ENCODE measurements at regions not wholly inside any gene's neighbourhood (a gene's known extent, or its start where the extent isn't known, plus 50 kb on each side); places are given as distances from the start of the nearest gene placed in this dataset.

- no peak for TF ChIP-seq POLR2A (IDR thresholded peaks at IDR 0.05; ENCODE audit: low read depth, low read length)
- FAIRE-seq = no peak
- DNase-seq (ENCODE audit: insufficient read length, low spot score) = no peak
Measured at GRCh38 chr4:178738026-178738425, 1295.8 kb upstream of the AGA start.

GRCh38 chr4:178745203-178745602, 1303.0 kb upstream of the AGA start:
- no peak for DNase-seq (ENCODE audit: insufficient read length, low spot score)

GRCh38 chr4:178752954-178753525, 1310.8 kb upstream of the AGA start:
- DNase-seq (ENCODE audit: insufficient read length, low spot score) (no peak), FAIRE-seq (no peak)
- no peak for TF ChIP-seq POLR2A (IDR thresholded peaks at IDR 0.05; ENCODE audit: low read depth, low read length)

More at GRCh38 chr4:178745203-178745602, 1303.0 kb upstream of the AGA start:
- TF ChIP-seq POLR2A (IDR thresholded peaks at IDR 0.05; ENCODE audit: low read depth, low read length) = no peak
- FAIRE-seq = no peak

- TF ChIP-seq POLR2A (IDR thresholded peaks at IDR 0.05; ENCODE audit: low read depth, low read length) = no peak
- DNase-seq (ENCODE audit: insufficient read length, low spot score) = no peak
- no peak for FAIRE-seq
Measured at GRCh38 chr4:178778496-178778895, 1336.3 kb upstream of the AGA start.

GRCh38 chr4:178781779-178782178, 1339.5 kb upstream of the AGA start:
- FAIRE-seq = no peak
- TF ChIP-seq POLR2A (IDR thresholded peaks at IDR 0.05; ENCODE audit: low read depth, low read length) = no peak

GRCh38 chr4:178784491-178784890, 1342.3 kb upstream of the AGA start:
- no peak for TF ChIP-seq POLR2A (IDR thresholded peaks at IDR 0.05; ENCODE audit: low read depth, low read length)
- DNase-seq (ENCODE audit: insufficient read length, low spot score) (no peak), FAIRE-seq (no peak)

More at GRCh38 chr4:178781779-178782178, 1339.5 kb upstream of the AGA start:
- DNase-seq (ENCODE audit: insufficient read length, low spot score) = no peak

- TF ChIP-seq POLR2A (IDR thresholded peaks at IDR 0.05; ENCODE audit: low read depth, low read length) = no peak
- FAIRE-seq = no peak
- DNase-seq (ENCODE audit: insufficient read length, low spot score) = no peak
Measured at GRCh38 chr4:178789279-178789678, 1347.0 kb upstream of the AGA start.

- no peak for TF ChIP-seq POLR2A (IDR thresholded peaks at IDR 0.05; ENCODE audit: low read depth, low read length)
- DNase-seq (ENCODE audit: insufficient read length, low spot score) (no peak), FAIRE-seq (no peak)
Measured at GRCh38 chr4:178799204-178799603, 1357.0 kb upstream of the AGA start.

GRCh38 chr4:178808106-178808505, 1365.9 kb upstream of the AGA start:
- DNase-seq (ENCODE audit: insufficient read length, low spot score) (no peak), FAIRE-seq (no peak)
- TF ChIP-seq POLR2A (IDR thresholded peaks at IDR 0.05; ENCODE audit: low read depth, low read length) = no peak

GRCh38 chr4:178809921-178810320, 1367.7 kb upstream of the AGA start:
- no peak for DNase-seq (ENCODE audit: insufficient read length, low spot score)
- no peak for FAIRE-seq
- no peak for TF ChIP-seq POLR2A (IDR thresholded peaks at IDR 0.05; ENCODE audit: low read depth, low read length)

- TF ChIP-seq POLR2A (IDR thresholded peaks at IDR 0.05; ENCODE audit: low read depth, low read length) = no peak
- DNase-seq (ENCODE audit: insufficient read length, low spot score) (no peak), FAIRE-seq (no peak)
Measured at GRCh38 chr4:178811356-178811755, 1369.1 kb upstream of the AGA start.

- DNase-seq (ENCODE audit: insufficient read length, low spot score) (no peak), FAIRE-seq (no peak)
- no peak for TF ChIP-seq POLR2A (IDR thresholded peaks at IDR 0.05; ENCODE audit: low read depth, low read length)
Measured at GRCh38 chr4:178812866-178813265, 1370.6 kb upstream of the AGA start.

- DNase-seq (ENCODE audit: insufficient read length, low spot score) = no peak
- no peak for FAIRE-seq
- TF ChIP-seq POLR2A (IDR thresholded peaks at IDR 0.05; ENCODE audit: low read depth, low read length) = no peak
Measured at GRCh38 chr4:178814908-178815307, 1372.7 kb upstream of the AGA start.

- no peak for TF ChIP-seq POLR2A (IDR thresholded peaks at IDR 0.05; ENCODE audit: low read depth, low read length)
- DNase-seq (ENCODE audit: insufficient read length, low spot score) = no peak
- FAIRE-seq = no peak
Measured at GRCh38 chr4:178823673-178824295, 1381.5 kb upstream of the AGA start.

- no peak for FAIRE-seq
- DNase-seq (ENCODE audit: insufficient read length, low spot score) = no peak
- TF ChIP-seq POLR2A (IDR thresholded peaks at IDR 0.05; ENCODE audit: low read depth, low read length) = no peak
Measured at GRCh38 chr4:178836865-178837264, 1394.6 kb upstream of the AGA start.
